K562 (cell line): ENCODE measurements at regions not wholly inside any gene's neighbourhood (a gene's known extent, or its start where the extent isn't known, plus 50 kb on each side); places are given as distances from the start of the nearest gene placed in this dataset.

Source experiments
- ATAC-seq: fragments of 200-7000 bp; cut with Tn5 transposase; 3 replicates; pipeline ENCODE4 v1.9.1; 2020; ENCODE audit warnings: moderate library complexity
- BruUV-seq: library from RNA; stranded (reverse); fragments of 400-500 nt; replicated peaks from 2 replicates; lab custom pipeline; 2021; lab: Mats Ljungman, UMichigan
- CTCF ChIA-PET: fragments of 300-600 bp; formaldehyde crosslinking; extraction: SDS; loops from one replicate; lab custom pipeline; 2021; ENCODE audit warnings: low intra/inter-chr PET ratio; lab: Yijun Ruan, JAX
- POLR2A ChIA-PET: fragments of 300-600, 350-650 bp; sonication (Branson Sonifier 250); formaldehyde crosslinking; extraction: SDS; loops from one replicate; lab custom pipeline; 2021; ENCODE audit warnings: antibody characterized with exemption, inconsistent platforms; lab: Yijun Ruan, JAX
- DNase-seq, 4 experiments: peaks; one replicate each; pipeline versions ENCODE4 v3.0.0 to v3.0.0-alpha.2; 2011 to 2018; ENCODE audit warnings: low spot score in 3 of 4, mixed read lengths in 3 of 4; ENCODE audit errors: extremely low read depth in 1 of 4
- FAIRE-seq: peaks from 2 replicates; lab custom pipeline; 2011; peaks lifted over from hg19 to GRCh38; lab: Jason Lieb, UNC
- H2AFZ ChIP-seq: 2 replicates; pipeline ENCODE4 v1.6.0; 2011; ENCODE audit warnings: low read depth, low read length, control low read depth, inconsistent platforms
- H3K27ac ChIP-seq: fragments of 200-600 bp; 3 replicates; pipeline ENCODE4 v1.8.0; 2011; ENCODE audit warnings: low read depth, mild to moderate bottlenecking, control low read depth, inconsistent platforms, low read length, moderate library complexity, mixed read lengths; ENCODE audit errors: extremely low read depth
- H3K27me3 ChIP-seq, 2 experiments: fragments of 300-600 bp in 1 of 2; 2 replicates in 1 of 2; 3 replicates in 1 of 2; pipeline versions ENCODE4 v1.6.0 to v1.8.0; 2011; ENCODE audit warnings: inconsistent platforms in 2 of 2, low read length in 2 of 2, mild to moderate bottlenecking in 1 of 2, mixed read lengths in 1 of 2, moderate library complexity in 1 of 2; ENCODE audit not compliant: control insufficient read depth in 2 of 2, insufficient read depth in 2 of 2
- H3K36me3 ChIP-seq: fragments of 300-600 bp; 3 replicates; pipeline ENCODE4 v1.8.0; 2011; ENCODE audit warnings: mild to moderate bottlenecking, low read length, inconsistent platforms; ENCODE audit not compliant: control insufficient read depth, insufficient read depth
- H3K4me1 ChIP-seq, 2 experiments: fragments of 200-600 bp in 1 of 2; replicated peaks in 1 of 2; 2 replicates in 1 of 2; 3 replicates in 1 of 2; pipeline versions ENCODE4 v1.5.1 to v1.8.0; 2011; ENCODE audit warnings: inconsistent platforms in 2 of 2, low read length in 2 of 2, mild to moderate bottlenecking in 1 of 2, mixed read lengths in 1 of 2, moderate library complexity in 1 of 2; ENCODE audit not compliant: control insufficient read depth in 2 of 2, insufficient read depth in 2 of 2
- H3K4me2 ChIP-seq: 2 replicates; pipeline ENCODE4 v1.6.1; 2011; ENCODE audit warnings: low read length, control low read depth, inconsistent platforms, mixed read lengths; ENCODE audit not compliant: insufficient read depth
- H3K4me3 ChIP-seq: fragments of 200-600 bp; sonication (generic), shearing (Covaris generic); 2 replicates; pipeline ENCODE4 v1.5.1; 2016; ENCODE audit warnings: control low read depth, inconsistent platforms
- H3K79me2 ChIP-seq: fragments of 200-600 bp; 3 replicates; pipeline ENCODE4 v1.8.0; 2011; ENCODE audit warnings: low read length, inconsistent platforms; ENCODE audit not compliant: control insufficient read depth, insufficient read depth
- H3K9ac ChIP-seq, 2 experiments: 2 replicates each; pipeline versions ENCODE4 v1.6.0 to v1.6.1; 2011; ENCODE audit warnings: low read depth in 2 of 2, low read length in 2 of 2, control low read depth in 1 of 2, inconsistent platforms in 1 of 2, mild to moderate bottlenecking in 1 of 2, mixed read lengths in 1 of 2; ENCODE audit not compliant: insufficient read depth in 1 of 2
- H3K9me1 ChIP-seq: one replicate; pipeline ENCODE4 v1.6.0; 2011; ENCODE audit warnings: inconsistent platforms, mild to moderate bottlenecking, low read length, moderate library complexity; ENCODE audit not compliant: control insufficient read depth, insufficient read depth
- H3K9me3 ChIP-seq: replicated peaks from 2 replicates; pipeline ENCODE4 v1.5.1; 2011; ENCODE audit warnings: low read depth, low read length, inconsistent platforms; ENCODE audit not compliant: control insufficient read depth, insufficient read depth
- H4K20me1 ChIP-seq: replicated peaks from 2 replicates; pipeline ENCODE4 v1.6.1; 2011; ENCODE audit warnings: low read length, inconsistent platforms, mixed read lengths; ENCODE audit not compliant: control insufficient read depth, insufficient read depth
- ATF3 ChIP-seq, 2 experiments: fragments of 450-650 bp in 1 of 2; sonication (generic) in 1 of 2; formaldehyde crosslinking in 1 of 2; IDR thresholded peaks in 1 of 2; conservative IDR thresholded peaks in 1 of 2; 2 replicates each; pipeline versions ENCODE4 v1.6.1 to v1.8.1; 2016 to 2023; ENCODE audit warnings: mild to moderate bottlenecking in 2 of 2, moderate library complexity in 2 of 2, inconsistent platforms in 1 of 2, missing genetic modification reagents in 1 of 2
- CTCF ChIP-seq, 3 experiments: IDR thresholded peaks in 2 of 3; conservative IDR thresholded peaks in 1 of 3; 2 replicates each; pipeline ENCODE4 v1.5.1; 2011 to 2012; ENCODE audit warnings: low read length in 3 of 3, mild to moderate bottlenecking in 3 of 3, control low read depth in 2 of 3, improper control_type of control experiment in 1 of 3, inconsistent platforms in 1 of 3, low read depth in 1 of 3, mixed read lengths in 1 of 3, moderate library complexity in 1 of 3; ENCODE audit not compliant: insufficient read depth in 2 of 3
- FOSL1 ChIP-seq: fragments of 200-800 bp; sonication (Bioruptor generic); conservative IDR thresholded peaks from 2 replicates; pipeline ENCODE4 v1.6.1; 2016; ENCODE audit warnings: missing genetic modification characterization, missing compliant biosample characterization
- MLX ChIP-seq, 2 experiments: fragments of 450-650 bp in 1 of 2; sonication (generic) in 1 of 2; formaldehyde crosslinking; conservative IDR thresholded peaks; 2 replicates each; pipeline versions ENCODE4 v1.4.0 to v1.8.1; 2020 to 2022; ENCODE audit warnings: mild to moderate bottlenecking in 1 of 2, missing genetic modification reagents in 1 of 2
- TOE1 ChIP-seq, 2 experiments: fragments of 450-650 bp in 1 of 2; sonication (generic) in 1 of 2; formaldehyde crosslinking in 1 of 2; IDR thresholded peaks; 2 replicates each; pipeline versions ENCODE4 v1.7.1 to v1.8.0; 2016 to 2022; ENCODE audit warnings: borderline replicate concordance in 2 of 2, mild to moderate bottlenecking in 2 of 2, antibody characterized with exemption in 1 of 2, inconsistent platforms in 1 of 2, low read depth in 1 of 2, missing genetic modification reagents in 1 of 2, moderate library complexity in 1 of 2
- WGBS: fragments of 100-300 bp; shearing (Covaris generic); methylation state at CpG from one replicate; pipeline ENCODE4 v1.1.6; 2016; ENCODE audit warnings: low coverage, mixed read lengths; ENCODE audit not compliant: insufficient coverage; ENCODE audit errors: missing lambda C conversion rate; 5-methylcytosine and 5-hydroxymethylcytosine counted together
- in situ Hi-C: fragments of 300-500 bp; cut with MboI; formaldehyde crosslinking; loops from 4 replicates; pipeline ENCODE4 v1.15.0; 2018; ENCODE audit warnings: inconsistent platforms, mixed read lengths
- intact Hi-C: fragments of 100-400 bp; cut with micrococcal nuclease; formaldehyde crosslinking; loops from 2 replicates; pipeline ENCODE4 v1.14.2; 2022

GRCh38 chr3:152121270-152121636 lies 147.5 kb upstream of the MBNL1 start:
- Histone ChIP-seq H3K27me3 (no peaks in the 10 kb centered on the region), H3K79me2 (no peaks in the 10 kb centered on the region), H3K36me3 (no peaks in the 10 kb centered on the region), H3K9ac (no peak overlapping the region), H3K4me2 (no peak overlapping the region), H3K27ac (no peak overlapping the region), H3K9me1 (no peaks in the 10 kb centered on the region), H4K20me1 (no peaks in the 10 kb centered on the region), H2AFZ (no peak overlapping the region), H3K9me3 (no peaks in the 10 kb centered on the region), H3K4me1 (peaks cover 0 to 3% of the 10 kb centered on the region in 2 experiments; a peak in 2 of 5 replicates), H3K4me3 (no peak overlapping the region)
- ATAC-seq (no peak), DNase-seq (no peak), FAIRE-seq (peak; percentile 23)
- 15% methylated on average over 1 of the region's 1 CpG for WGBS
- BruUV-seq = no TSS peak
- CTCF ChIA-PET = no interaction called here
- in situ Hi-C loops = no loop called here
- POLR2A ChIA-PET = no interaction called here
- intact Hi-C loops = no loop called here
- TF ChIP-seq MLX (CRISPR knock-in tag; conservative IDR thresholded peaks at IDR 0.05) = no peak
- TF ChIP-seq CTCF (IDR thresholded peaks at IDR 0.05 in 2 of 3, conservative IDR thresholded peaks at IDR 0.05 in 1 of 3; ENCODE audit: insufficient read depth in 2 of 3, low read depth in 1 of 3, low read length in 3 of 3) = no peak
- peak; percentile 96 for TF ChIP-seq FOSL1 (tag)
- peak; percentile 25; the same call in 1 of the 2 replicates for TF ChIP-seq ATF3 (IDR thresholded peaks at IDR 0.05)
- no peak for TF ChIP-seq ATF3 (CRISPR knock-in tag; conservative IDR thresholded peaks at IDR 0.05)
- no peak for TF ChIP-seq TOE1 (IDR thresholded peaks at IDR 0.05; ENCODE audit: borderline replicate concordance)
- TF ChIP-seq TOE1 (CRISPR knock-in tag; IDR thresholded peaks at IDR 0.05; ENCODE audit: borderline replicate concordance, low read depth) = no peak
- TF ChIP-seq, all 486 proteins: peak for 2
